Fibroblast of lung (primary cell): ENCODE measurements at regions not wholly inside any gene's neighbourhood (a gene's known extent, or its start where the extent isn't known, plus 50 kb on each side); places are given as distances from the start of the nearest gene placed in this dataset.

Experiments
- DNase-seq, 2 donors: peaks; one replicate each; pipeline versions ENCODE4 v3.0.0 to v3.0.0-alpha.2; 2010; ENCODE audit warnings: low read depth in 2 of 2
- H2AFZ ChIP-seq: 2 replicates; pipeline ENCODE4 v1.5.1; 2012; ENCODE audit warnings: low read length, control low read depth, inconsistent platforms
- H3K27ac ChIP-seq: 2 replicates; pipeline ENCODE4 v1.5.1; 2011; ENCODE audit warnings: low read length, control low read depth; ENCODE audit not compliant: insufficient read depth
- H3K27me3 ChIP-seq: 2 replicates; pipeline ENCODE4 v1.5.1; 2011; ENCODE audit warnings: mild to moderate bottlenecking, low read length; ENCODE audit not compliant: control insufficient read depth, insufficient read depth
- H3K36me3 ChIP-seq: 2 replicates; pipeline ENCODE4 v1.5.1; 2011; ENCODE audit warnings: low read length; ENCODE audit not compliant: control insufficient read depth, insufficient read depth
- H3K4me1 ChIP-seq: 2 replicates; pipeline ENCODE4 v1.5.1; 2011; ENCODE audit warnings: low read length; ENCODE audit not compliant: control insufficient read depth, insufficient read depth; ENCODE audit errors: extremely low read depth
- H3K4me2 ChIP-seq: 2 replicates; pipeline ENCODE4 v1.5.1; 2011; ENCODE audit warnings: low read length, control low read depth; ENCODE audit not compliant: insufficient read depth; ENCODE audit errors: extremely low read depth
- H3K4me3 ChIP-seq, 4 experiments: fragments of 200-600 bp in 1 of 4; sonication (generic) in 1 of 4; replicated peaks in 1 of 4; 2 replicates each; pipeline ENCODE4 v1.5.1; 2011 to 2016; ENCODE audit warnings: low read length in 4 of 4, low read depth in 3 of 4, mild to moderate bottlenecking in 3 of 4, control low read depth in 2 of 4, inconsistent platforms in 1 of 4, mixed read lengths in 1 of 4; ENCODE audit not compliant: insufficient read depth in 1 of 4; ENCODE audit errors: control extremely low read depth in 1 of 4
- H3K79me2 ChIP-seq: 2 replicates; pipeline ENCODE4 v1.5.1; 2012; ENCODE audit warnings: mild to moderate bottlenecking, low read length, inconsistent platforms; ENCODE audit not compliant: control insufficient read depth, insufficient read depth
- H3K9ac ChIP-seq: 2 replicates; pipeline ENCODE4 v1.5.1; 2011; ENCODE audit warnings: mild to moderate bottlenecking, low read length, control low read depth; ENCODE audit not compliant: insufficient read depth
- H3K9me3 ChIP-seq: 2 replicates; pipeline ENCODE4 v1.5.1; 2012; ENCODE audit warnings: low read depth, low read length; ENCODE audit not compliant: control insufficient read depth, insufficient read depth
- H4K20me1 ChIP-seq: 2 replicates; pipeline ENCODE4 v1.5.1; 2011; ENCODE audit warnings: low read length; ENCODE audit not compliant: control insufficient read depth, insufficient read depth; ENCODE audit errors: extremely low read depth
- EZH2 ChIP-seq: IDR thresholded peaks from 2 replicates; pipeline ENCODE4 v1.5.1; 2012; ENCODE audit warnings: low read length, control low read depth, mild to moderate bottlenecking; ENCODE audit errors: missing control alignments
- TF ChIP-seq, protein P1 (sequence below), 2 donors: IDR thresholded peaks in 1 of 2; conservative IDR thresholded peaks in 1 of 2; 1 replicate in 1 of 2; 2 replicates in 1 of 2; pipeline ENCODE4 v1.5.1; 2011 to 2012; ENCODE audit warnings: low read length in 2 of 2, control low read depth in 1 of 2, inconsistent platforms in 1 of 2, low read depth in 1 of 2, mild to moderate bottlenecking in 1 of 2

DNA sequence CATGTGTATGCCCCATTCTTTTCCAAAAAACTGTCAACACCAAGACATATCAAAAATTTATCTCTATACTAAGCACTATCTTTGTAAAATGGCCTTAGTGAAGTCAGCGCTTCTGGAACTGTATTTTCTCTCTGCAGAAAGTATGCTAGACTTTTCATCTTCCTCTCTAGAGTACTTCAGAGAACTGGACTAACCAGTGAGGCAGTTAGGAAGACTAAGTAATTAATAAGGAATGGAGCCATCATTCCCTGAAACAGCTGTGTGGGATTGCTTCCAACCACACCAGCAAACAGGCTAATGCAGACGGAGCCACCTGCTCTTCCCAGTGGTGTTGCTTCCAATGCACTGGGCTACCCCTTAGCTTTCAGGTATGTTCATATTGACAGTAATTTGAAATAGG, 169.1 kb upstream of the FUT9 start:
- Histone ChIP-seq H4K20me1 (no peaks in the 10 kb centered on the region), H3K9me3 (no peaks in the 10 kb centered on the region), H3K79me2 (no peaks in the 10 kb centered on the region), H3K4me1 (no peaks in the 10 kb centered on the region), H3K4me2 (no peak overlapping the region), H3K4me3 (no peak overlapping the region), H3K36me3 (no peaks in the 10 kb centered on the region), H3K27ac (no peak overlapping the region), H3K9ac (no peak overlapping the region), H2AFZ (no peak overlapping the region), H3K27me3 (no peaks in the 10 kb centered on the region)
- TF ChIP-seq, protein P1, sequence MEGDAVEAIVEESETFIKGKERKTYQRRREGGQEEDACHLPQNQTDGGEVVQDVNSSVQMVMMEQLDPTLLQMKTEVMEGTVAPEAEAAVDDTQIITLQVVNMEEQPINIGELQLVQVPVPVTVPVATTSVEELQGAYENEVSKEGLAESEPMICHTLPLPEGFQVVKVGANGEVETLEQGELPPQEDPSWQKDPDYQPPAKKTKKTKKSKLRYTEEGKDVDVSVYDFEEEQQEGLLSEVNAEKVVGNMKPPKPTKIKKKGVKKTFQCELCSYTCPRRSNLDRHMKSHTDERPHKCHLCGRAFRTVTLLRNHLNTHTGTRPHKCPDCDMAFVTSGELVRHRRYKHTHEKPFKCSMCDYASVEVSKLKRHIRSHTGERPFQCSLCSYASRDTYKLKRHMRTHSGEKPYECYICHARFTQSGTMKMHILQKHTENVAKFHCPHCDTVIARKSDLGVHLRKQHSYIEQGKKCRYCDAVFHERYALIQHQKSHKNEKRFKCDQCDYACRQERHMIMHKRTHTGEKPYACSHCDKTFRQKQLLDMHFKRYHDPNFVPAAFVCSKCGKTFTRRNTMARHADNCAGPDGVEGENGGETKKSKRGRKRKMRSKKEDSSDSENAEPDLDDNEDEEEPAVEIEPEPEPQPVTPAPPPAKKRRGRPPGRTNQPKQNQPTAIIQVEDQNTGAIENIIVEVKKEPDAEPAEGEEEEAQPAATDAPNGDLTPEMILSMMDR (conservative IDR thresholded peaks at IDR 0.05 in 1 of 2, IDR thresholded peaks at IDR 0.05 in 1 of 2; ENCODE audit: low read depth in 1 of 2, low read length in 2 of 2), result no peak
- no peak for TF ChIP-seq EZH2
- no peak for DNase-seq

DNA sequence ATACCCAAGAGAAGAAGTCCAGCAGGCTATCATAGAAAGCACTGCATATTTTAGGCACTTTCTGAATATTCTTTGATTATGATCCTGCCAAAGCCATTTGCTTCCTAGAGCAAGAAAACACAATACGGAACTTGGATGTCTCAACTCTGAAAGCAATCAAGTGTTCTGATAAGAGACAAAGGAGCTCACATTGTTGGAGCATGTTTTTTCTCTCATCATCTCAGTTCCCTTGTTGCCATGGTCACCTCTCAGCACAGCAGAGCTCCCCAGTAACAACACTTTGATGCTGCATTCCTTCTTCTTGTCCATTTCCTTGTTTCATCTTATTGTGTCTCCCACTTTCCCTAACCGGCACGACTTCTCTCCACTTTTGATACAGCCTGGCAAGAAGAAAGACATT, 168.7 kb upstream of the FUT9 start:
- no peaks in the 10 kb centered on the region for H3K27me3 ChIP-seq
- no peak overlapping the region for H2AFZ ChIP-seq
- no peak overlapping the region for H3K9ac ChIP-seq

DNA sequence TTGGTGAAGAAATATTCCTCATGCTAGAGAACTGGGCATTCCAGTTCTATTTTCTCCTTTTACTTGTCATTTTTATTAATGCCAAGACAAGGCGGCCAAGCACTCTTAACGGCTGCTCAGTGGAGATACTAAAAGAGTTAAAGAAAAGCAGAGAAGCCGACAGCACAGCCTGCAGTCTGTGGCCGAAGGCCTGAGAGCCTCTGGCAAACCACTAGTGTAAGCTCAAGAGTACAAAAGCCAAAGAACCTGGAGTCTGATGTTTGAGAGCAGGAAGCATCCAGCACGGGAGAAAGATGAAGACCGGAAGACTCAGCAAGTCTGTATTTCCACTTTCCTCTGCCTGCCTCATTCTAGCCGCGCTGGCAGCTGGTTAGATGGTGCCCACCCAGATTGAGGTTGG, 167.1 kb upstream of the FUT9 start:
- Histone ChIP-seq H3K9me3 (no peaks in the 10 kb centered on the region), H3K4me1 (no peaks in the 10 kb centered on the region), H2AFZ (no peak overlapping the region), H3K27ac (no peak overlapping the region), H3K9ac (no peak overlapping the region), H3K27me3 (no peaks in the 10 kb centered on the region), H4K20me1 (no peaks in the 10 kb centered on the region), H3K36me3 (no peaks in the 10 kb centered on the region), H3K4me3 (no peak overlapping the region), H3K4me2 (no peak overlapping the region), H3K79me2 (no peaks in the 10 kb centered on the region)
- TF ChIP-seq, protein P1 (conservative IDR thresholded peaks at IDR 0.05 in 1 of 2, IDR thresholded peaks at IDR 0.05 in 1 of 2; ENCODE audit: low read depth in 1 of 2, low read length in 2 of 2), result no peak
- TF ChIP-seq EZH2, result no peak
- DNase-seq, result no peak

More for the DNA sequence above, 168.7 kb upstream of the FUT9 start:
- Histone ChIP-seq H3K4me1 (no peaks in the 10 kb centered on the region), H3K4me2 (no peak overlapping the region), H3K27ac (no peak overlapping the region), H3K36me3 (no peaks in the 10 kb centered on the region), H3K79me2 (no peaks in the 10 kb centered on the region), H3K4me3 (no peak overlapping the region), H4K20me1 (no peaks in the 10 kb centered on the region), H3K9me3 (no peaks in the 10 kb centered on the region)
- DNase-seq, result no peak
- no peak for TF ChIP-seq EZH2
- TF ChIP-seq, protein P1 (conservative IDR thresholded peaks at IDR 0.05 in 1 of 2, IDR thresholded peaks at IDR 0.05 in 1 of 2; ENCODE audit: low read depth in 1 of 2, low read length in 2 of 2), result no peak
